ENCODE measurements at regions not wholly inside any gene's neighbourhood (a gene's known extent, or its start where the extent isn't known, plus 50 kb on each side); places are given as distances from the start of the nearest gene placed in this dataset.

- ChIA-PET CTCF (ENCODE audit: partially characterized antibody) (interaction anchor here (1.0 to 2.3 kb wide), 2 partner anchors 114 to 156 kb away, joined by 3 to 10 read pairs; no protein-coding TSS in a partner anchor), POLR2A (ENCODE audit: partially characterized antibody) (no interaction called here)
- Histone ChIP-seq H2BK5ac (ENCODE audit: low read depth, low read length) (no peak overlapping the region), H3K9me3 (ENCODE audit: insufficient read depth in 2 of 2, low read depth in 1 of 2, low read length in 1 of 2) (no peaks in the 10 kb centered on the region), H2AK5ac (ENCODE audit: low read depth, low read length) (no peak overlapping the region), H4K20me1 (replicated peaks in 1 of 2; ENCODE audit: control insufficient read depth in 1 of 2, insufficient read depth in 2 of 2, low read length in 2 of 2) (no peaks in the 10 kb centered on the region), H3K4me1 (replicated peaks in 1 of 4; ENCODE audit: control insufficient read depth in 3 of 4, insufficient read depth in 4 of 4, low read length in 3 of 4) (peaks cover 0 to 7% (median 3%) of the 10 kb centered on the region in 4 experiments; a peak in 2 of 7 replicates), H3K9ac (replicated peaks in 1 of 4; ENCODE audit: extremely low read depth in 1 of 4, low read depth in 3 of 4, low read length in 3 of 4) (no peak overlapping the region), H3K4me3 (ENCODE audit: extremely low read depth in 1 of 4, insufficient read depth in 2 of 4, low read depth in 3 of 4, low read length in 4 of 4) (no peak overlapping the region), H2BK15ac (ENCODE audit: low read length) (no peak overlapping the region), H4K8ac (ENCODE audit: extremely low read depth, insufficient read depth, low read length) (no peak overlapping the region), H3K27ac (ENCODE audit: low read depth, low read length) (no peak overlapping the region), H3K27me3 (replicated peaks in 1 of 4; ENCODE audit: control insufficient read depth in 3 of 4, extremely low read depth in 1 of 4, insufficient read depth in 3 of 4, low read length in 3 of 4) (no peaks in the 10 kb centered on the region), H3K4ac (replicated peaks; ENCODE audit: insufficient read length, low read depth, low read length) (no peak overlapping the region), H3K23ac (ENCODE audit: insufficient read length) (no peak overlapping the region), H3K18ac (ENCODE audit: extremely low read depth, low read length) (no peak overlapping the region), H2BK12ac (ENCODE audit: low read depth, low read length) (no peak overlapping the region), H3K79me1 (ENCODE audit: low read depth, low read length) (peaks cover 3% of the 10 kb centered on the region; the same call in 1 of the 2 replicates), H3K4me2 (ENCODE audit: insufficient read depth in 1 of 2, low read depth in 2 of 2, low read length in 2 of 2) (no peak overlapping the region), H3K79me2 (ENCODE audit: control insufficient read depth in 1 of 2, insufficient read depth in 2 of 2, low read length in 2 of 2) (no peaks in the 10 kb centered on the region), H2BK20ac (ENCODE audit: low read length) (no peak overlapping the region), H4K5ac (ENCODE audit: insufficient read length, low read depth, low read length) (no peak overlapping the region), H2AFZ (ENCODE audit: low read length) (no peak overlapping the region), H3K56ac (replicated peaks; ENCODE audit: insufficient read length, low read depth, low read length) (no peak overlapping the region), H3K14ac (ENCODE audit: insufficient read length) (no peak overlapping the region), H4K91ac (replicated peaks; ENCODE audit: insufficient read length, low read length) (no peak overlapping the region), H3K36me3 (ENCODE audit: control insufficient read depth in 2 of 4, insufficient read depth in 4 of 4, low read length in 3 of 4) (no peaks in the 10 kb centered on the region), H2BK120ac (replicated peaks; ENCODE audit: low read depth, low read length) (no peak overlapping the region), H3K23me2 (ENCODE audit: low read depth, low read length) (no peaks in the 10 kb centered on the region)
- TF ChIP-seq SIRT6 (IDR thresholded peaks at IDR 0.05; ENCODE audit: low read length) (no peak), FOSL1 (IDR thresholded peaks at IDR 0.05; ENCODE audit: insufficient read depth, low read depth, low read length) (no peak)
- TF ChIP-seq, protein P1, sequence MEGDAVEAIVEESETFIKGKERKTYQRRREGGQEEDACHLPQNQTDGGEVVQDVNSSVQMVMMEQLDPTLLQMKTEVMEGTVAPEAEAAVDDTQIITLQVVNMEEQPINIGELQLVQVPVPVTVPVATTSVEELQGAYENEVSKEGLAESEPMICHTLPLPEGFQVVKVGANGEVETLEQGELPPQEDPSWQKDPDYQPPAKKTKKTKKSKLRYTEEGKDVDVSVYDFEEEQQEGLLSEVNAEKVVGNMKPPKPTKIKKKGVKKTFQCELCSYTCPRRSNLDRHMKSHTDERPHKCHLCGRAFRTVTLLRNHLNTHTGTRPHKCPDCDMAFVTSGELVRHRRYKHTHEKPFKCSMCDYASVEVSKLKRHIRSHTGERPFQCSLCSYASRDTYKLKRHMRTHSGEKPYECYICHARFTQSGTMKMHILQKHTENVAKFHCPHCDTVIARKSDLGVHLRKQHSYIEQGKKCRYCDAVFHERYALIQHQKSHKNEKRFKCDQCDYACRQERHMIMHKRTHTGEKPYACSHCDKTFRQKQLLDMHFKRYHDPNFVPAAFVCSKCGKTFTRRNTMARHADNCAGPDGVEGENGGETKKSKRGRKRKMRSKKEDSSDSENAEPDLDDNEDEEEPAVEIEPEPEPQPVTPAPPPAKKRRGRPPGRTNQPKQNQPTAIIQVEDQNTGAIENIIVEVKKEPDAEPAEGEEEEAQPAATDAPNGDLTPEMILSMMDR (IDR thresholded peaks at IDR 0.05; ENCODE audit: control extremely low read depth in 1 of 3, insufficient read depth in 1 of 3, low read depth in 1 of 3, low read length in 3 of 3): no peak
- DNase-seq (ENCODE audit: low read depth in 1 of 2, low spot score in 2 of 2) (no peak), FAIRE-seq (no peak)
- WGBS, 2 experiments (ENCODE audit: extremely low coverage in 1 of 2, insufficient coverage in 1 of 2, insufficient read length in 1 of 2, insufficient replicate concordance in 2 of 2, low coverage in 1 of 2, low lambda C conversion rate in 2 of 2, missing lambda C conversion rate in 1 of 2): 80% methylated on average over 4 of the region's 4 CpGs; no CpG with 5 or more reads in 1 of the 2 experiments
Measured at GRCh38 chr12:107454109-107454830, 231.3 kb upstream of the PWP1 start.

Data from H1 (cell line).